GM23338 (cell line): ENCODE measurements at regions not wholly inside any gene's neighbourhood (a gene's known extent, or its start where the extent isn't known, plus 50 kb on each side); places are given as distances from the start of the nearest gene placed in this dataset.

ENCODE experiments used
- ATAC-seq: fragments of 200-7000 bp; cut with Tn5 transposase; 3 replicates; pipeline ENCODE4 v1.9.1; 2020
- DNase-seq: peaks from one replicate; pipeline ENCODE4 v3.0.0-alpha.2; 2015; ENCODE audit warnings: low spot score
- H2AFZ ChIP-seq: fragments of 200-600 bp; sonication (generic); 2 replicates; pipeline ENCODE4 v1.8.0; 2016; ENCODE audit warnings: antibody characterized with exemption, mild to moderate bottlenecking, moderate library complexity
- H3F3A ChIP-seq: fragments of 200-600 bp; sonication (generic); replicated peaks from 2 replicates; pipeline ENCODE4 v1.8.0; 2017; ENCODE audit warnings: antibody characterized with exemption, mixed run types, low read depth
- H3K27ac ChIP-seq: fragments of 200-600 bp; sonication (generic); 2 replicates; pipeline ENCODE4 v1.6.1; 2016; ENCODE audit warnings: low read depth
- H3K27me3 ChIP-seq: fragments of 200-600 bp; sonication (generic); 2 replicates; pipeline ENCODE4 v1.8.0; 2016; ENCODE audit warnings: mild to moderate bottlenecking, mixed run types, moderate library complexity; ENCODE audit not compliant: insufficient read depth
- H3K36me3 ChIP-seq: fragments of 200-600 bp; sonication (generic); 2 replicates; pipeline ENCODE4 v1.8.0; 2016; ENCODE audit warnings: mild to moderate bottlenecking; ENCODE audit not compliant: insufficient read depth
- H3K4me1 ChIP-seq: fragments of 200-600 bp; sonication (generic); 2 replicates; pipeline ENCODE4 v1.8.0; 2016; ENCODE audit warnings: mild to moderate bottlenecking, moderate library complexity; ENCODE audit not compliant: insufficient read depth
- H3K4me2 ChIP-seq: fragments of 200-600 bp; sonication (generic); 2 replicates; pipeline ENCODE4 v1.7.1; 2017; ENCODE audit warnings: mixed run types
- H3K4me3 ChIP-seq: fragments of 200-600 bp; sonication (generic); 2 replicates; pipeline ENCODE4 v1.6.1; 2016; ENCODE audit warnings: mixed run types
- H3K79me2 ChIP-seq: fragments of 200-600 bp; sonication (generic); replicated peaks from 2 replicates; pipeline ENCODE4 v1.8.0; 2017; ENCODE audit warnings: mild to moderate bottlenecking; ENCODE audit not compliant: insufficient read depth
- H3K9me2 ChIP-seq: fragments of 200-600 bp; sonication (generic); 2 replicates; pipeline ENCODE4 v1.8.0; 2017; ENCODE audit not compliant: insufficient read depth
- H4K20me1 ChIP-seq: fragments of 200-600 bp; sonication (generic); replicated peaks from 2 replicates; pipeline ENCODE4 v1.8.0; 2017; ENCODE audit warnings: mild to moderate bottlenecking; ENCODE audit not compliant: insufficient read depth
- H3K27ac Mint-ChIP-seq: 2 replicates; pipeline ENCODE4 v1.8.0; 2020; ENCODE audit warnings: inconsistent platforms, mild to moderate bottlenecking, moderate library complexity, mixed read lengths
- H3K27me3 Mint-ChIP-seq: 3 replicates; pipeline ENCODE4 v1.8.0; 2022; ENCODE audit warnings: low read depth, mild to moderate bottlenecking, moderate library complexity, mixed read lengths, inconsistent platforms; ENCODE audit not compliant: insufficient read depth, poor library complexity
- H3K36me3 Mint-ChIP-seq: 3 replicates; pipeline ENCODE4 v1.8.0; 2021; ENCODE audit warnings: low read depth, mild to moderate bottlenecking, inconsistent platforms, moderate library complexity, mixed read lengths
- H3K4me1 Mint-ChIP-seq: 3 replicates; pipeline ENCODE4 v1.8.0; 2020; ENCODE audit warnings: mild to moderate bottlenecking, inconsistent platforms, mixed read lengths
- H3K4me3 Mint-ChIP-seq: 3 replicates; pipeline ENCODE4 v1.8.0; 2021; ENCODE audit warnings: moderate library complexity, mild to moderate bottlenecking, inconsistent platforms, mixed read lengths
- H3K9me3 Mint-ChIP-seq: 3 replicates; pipeline ENCODE4 v1.8.0; 2020; ENCODE audit warnings: moderate library complexity, mild to moderate bottlenecking, inconsistent platforms, mixed read lengths
- EZH2phosphoT487 ChIP-seq: fragments of 200-600 bp; sonication (generic); IDR thresholded peaks from one replicate; pipeline ENCODE4 v1.8.1; 2018; ENCODE audit warnings: antibody characterized with exemption; ENCODE audit not compliant: unreplicated experiment
- JUNB ChIP-seq: IDR thresholded peaks from one replicate; pipeline ENCODE4 v1.6.1; 2016; ENCODE audit warnings: antibody characterized with exemption; ENCODE audit not compliant: unreplicated experiment
- STAT1 ChIP-seq: IDR thresholded peaks from one replicate; pipeline ENCODE4 v1.6.1; 2016; ENCODE audit warnings: antibody characterized with exemption; ENCODE audit not compliant: unreplicated experiment
- TF ChIP-seq, protein P1 (sequence below): fragments of 250-450 bp; sonication (Bioruptor Pico); IDR thresholded peaks from 2 replicates; pipeline ENCODE4 v1.5.0; 2020; ENCODE audit warnings: mild to moderate bottlenecking, moderate library complexity
- TF ChIP-seq, protein P2 (sequence below), 2 experiments: fragments of 200-600 bp in 1 of 2; sonication (generic) in 1 of 2; conservative IDR thresholded peaks; 2 replicates each; pipeline versions ENCODE4 v1.5.1 to v1.6.1; 2016 to 2017; ENCODE audit warnings: antibody characterized with exemption in 2 of 2, low read depth in 2 of 2, mild to moderate bottlenecking in 2 of 2, moderate library complexity in 1 of 2

DNA sequence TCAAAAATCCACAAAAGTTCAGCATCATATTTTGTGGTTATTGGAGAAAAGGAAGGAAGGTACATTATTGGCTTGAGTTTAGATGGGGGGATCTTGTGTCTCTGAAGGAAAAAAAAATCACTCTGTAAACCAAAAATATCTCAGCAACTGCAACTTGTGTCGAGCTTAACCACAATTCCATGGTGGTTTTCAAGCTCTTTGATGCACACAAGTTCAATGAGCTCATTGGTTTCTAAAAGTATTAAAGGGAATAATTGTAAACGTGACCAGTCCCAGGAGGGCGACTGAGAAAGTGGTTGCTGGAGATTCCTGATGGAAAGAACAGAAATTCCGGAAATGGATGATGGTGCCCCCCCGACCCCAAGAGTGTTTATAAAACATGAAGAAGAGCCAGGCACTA is 173.8 kb downstream of the PSAT1 start:
- H3K9me3 Mint-ChIP-seq = no peaks in the 10 kb centered on the region; the same call in 2 of the 3 replicates
- DNase-seq (no peak), ATAC-seq (no peak)
- H3K27me3 ChIP-seq = no peaks in the 10 kb centered on the region
- no peaks in the 10 kb centered on the region for H3K4me1 Mint-ChIP-seq
- H3K36me3 ChIP-seq = no peaks in the 10 kb centered on the region
- no peak overlapping the region for H2AFZ ChIP-seq
- H3K4me2 ChIP-seq = no peak overlapping the region
- no peaks in the 10 kb centered on the region for H4K20me1 ChIP-seq
- H3K27ac Mint-ChIP-seq = no peak overlapping the region
- H3K36me3 Mint-ChIP-seq = peaks cover 4% of the 10 kb centered on the region; the same call in 2 of the 3 replicates
- TF ChIP-seq EZH2phosphoT487 (no peak), STAT1 (no peak), JUNB (no peak)
- TF ChIP-seq, protein P1, sequence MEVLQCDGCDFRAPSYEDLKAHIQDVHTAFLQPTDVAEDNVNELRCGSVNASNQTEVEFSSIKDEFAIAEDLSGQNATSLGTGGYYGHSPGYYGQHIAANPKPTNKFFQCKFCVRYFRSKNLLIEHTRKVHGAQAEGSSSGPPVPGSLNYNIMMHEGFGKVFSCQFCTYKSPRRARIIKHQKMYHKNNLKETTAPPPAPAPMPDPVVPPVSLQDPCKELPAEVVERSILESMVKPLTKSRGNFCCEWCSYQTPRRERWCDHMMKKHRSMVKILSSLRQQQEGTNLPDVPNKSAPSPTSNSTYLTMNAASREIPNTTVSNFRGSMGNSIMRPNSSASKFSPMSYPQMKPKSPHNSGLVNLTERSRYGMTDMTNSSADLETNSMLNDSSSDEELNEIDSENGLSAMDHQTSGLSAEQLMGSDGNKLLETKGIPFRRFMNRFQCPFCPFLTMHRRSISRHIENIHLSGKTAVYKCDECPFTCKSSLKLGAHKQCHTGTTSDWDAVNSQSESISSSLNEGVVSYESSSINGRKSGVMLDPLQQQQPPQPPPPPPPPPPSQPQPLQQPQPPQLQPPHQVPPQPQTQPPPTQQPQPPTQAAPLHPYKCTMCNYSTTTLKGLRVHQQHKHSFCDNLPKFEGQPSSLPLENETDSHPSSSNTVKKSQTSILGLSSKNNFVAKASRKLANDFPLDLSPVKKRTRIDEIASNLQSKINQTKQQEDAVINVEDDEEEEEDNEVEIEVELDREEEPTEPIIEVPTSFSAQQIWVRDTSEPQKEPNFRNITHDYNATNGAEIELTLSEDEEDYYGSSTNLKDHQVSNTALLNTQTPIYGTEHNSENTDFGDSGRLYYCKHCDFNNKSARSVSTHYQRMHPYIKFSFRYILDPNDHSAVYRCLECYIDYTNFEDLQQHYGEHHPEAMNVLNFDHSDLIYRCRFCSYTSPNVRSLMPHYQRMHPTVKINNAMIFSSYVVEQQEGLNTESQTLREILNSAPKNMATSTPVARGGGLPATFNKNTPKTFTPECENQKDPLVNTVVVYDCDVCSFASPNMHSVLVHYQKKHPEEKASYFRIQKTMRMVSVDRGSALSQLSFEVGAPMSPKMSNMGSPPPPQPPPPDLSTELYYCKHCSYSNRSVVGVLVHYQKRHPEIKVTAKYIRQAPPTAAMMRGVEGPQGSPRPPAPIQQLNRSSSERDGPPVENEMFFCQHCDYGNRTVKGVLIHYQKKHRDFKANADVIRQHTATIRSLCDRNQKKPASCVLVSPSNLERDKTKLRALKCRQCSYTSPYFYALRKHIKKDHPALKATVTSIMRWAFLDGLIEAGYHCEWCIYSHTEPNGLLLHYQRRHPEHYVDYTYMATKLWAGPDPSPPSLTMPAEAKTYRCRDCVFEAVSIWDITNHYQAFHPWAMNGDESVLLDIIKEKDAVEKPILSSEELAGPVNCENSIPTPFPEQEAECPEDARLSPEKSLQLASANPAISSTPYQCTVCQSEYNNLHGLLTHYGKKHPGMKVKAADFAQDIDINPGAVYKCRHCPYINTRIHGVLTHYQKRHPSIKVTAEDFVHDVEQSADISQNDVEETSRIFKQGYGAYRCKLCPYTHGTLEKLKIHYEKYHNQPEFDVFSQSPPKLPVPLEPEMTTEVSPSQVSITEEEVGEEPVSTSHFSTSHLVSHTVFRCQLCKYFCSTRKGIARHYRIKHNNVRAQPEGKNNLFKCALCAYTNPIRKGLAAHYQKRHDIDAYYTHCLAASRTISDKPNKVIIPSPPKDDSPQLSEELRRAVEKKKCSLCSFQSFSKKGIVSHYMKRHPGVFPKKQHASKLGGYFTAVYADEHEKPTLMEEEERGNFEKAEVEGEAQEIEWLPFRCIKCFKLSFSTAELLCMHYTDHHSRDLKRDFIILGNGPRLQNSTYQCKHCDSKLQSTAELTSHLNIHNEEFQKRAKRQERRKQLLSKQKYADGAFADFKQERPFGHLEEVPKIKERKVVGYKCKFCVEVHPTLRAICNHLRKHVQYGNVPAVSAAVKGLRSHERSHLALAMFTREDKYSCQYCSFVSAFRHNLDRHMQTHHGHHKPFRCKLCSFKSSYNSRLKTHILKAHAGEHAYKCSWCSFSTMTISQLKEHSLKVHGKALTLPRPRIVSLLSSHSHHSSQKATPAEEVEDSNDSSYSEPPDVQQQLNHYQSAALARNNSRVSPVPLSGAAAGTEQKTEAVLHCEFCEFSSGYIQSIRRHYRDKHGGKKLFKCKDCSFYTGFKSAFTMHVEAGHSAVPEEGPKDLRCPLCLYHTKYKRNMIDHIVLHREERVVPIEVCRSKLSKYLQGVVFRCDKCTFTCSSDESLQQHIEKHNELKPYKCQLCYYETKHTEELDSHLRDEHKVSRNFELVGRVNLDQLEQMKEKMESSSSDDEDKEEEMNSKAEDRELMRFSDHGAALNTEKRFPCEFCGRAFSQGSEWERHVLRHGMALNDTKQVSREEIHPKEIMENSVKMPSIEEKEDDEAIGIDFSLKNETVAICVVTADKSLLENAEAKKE (CRISPR knock-in tag) = no peak
- TF ChIP-seq, protein P2, sequence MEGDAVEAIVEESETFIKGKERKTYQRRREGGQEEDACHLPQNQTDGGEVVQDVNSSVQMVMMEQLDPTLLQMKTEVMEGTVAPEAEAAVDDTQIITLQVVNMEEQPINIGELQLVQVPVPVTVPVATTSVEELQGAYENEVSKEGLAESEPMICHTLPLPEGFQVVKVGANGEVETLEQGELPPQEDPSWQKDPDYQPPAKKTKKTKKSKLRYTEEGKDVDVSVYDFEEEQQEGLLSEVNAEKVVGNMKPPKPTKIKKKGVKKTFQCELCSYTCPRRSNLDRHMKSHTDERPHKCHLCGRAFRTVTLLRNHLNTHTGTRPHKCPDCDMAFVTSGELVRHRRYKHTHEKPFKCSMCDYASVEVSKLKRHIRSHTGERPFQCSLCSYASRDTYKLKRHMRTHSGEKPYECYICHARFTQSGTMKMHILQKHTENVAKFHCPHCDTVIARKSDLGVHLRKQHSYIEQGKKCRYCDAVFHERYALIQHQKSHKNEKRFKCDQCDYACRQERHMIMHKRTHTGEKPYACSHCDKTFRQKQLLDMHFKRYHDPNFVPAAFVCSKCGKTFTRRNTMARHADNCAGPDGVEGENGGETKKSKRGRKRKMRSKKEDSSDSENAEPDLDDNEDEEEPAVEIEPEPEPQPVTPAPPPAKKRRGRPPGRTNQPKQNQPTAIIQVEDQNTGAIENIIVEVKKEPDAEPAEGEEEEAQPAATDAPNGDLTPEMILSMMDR (conservative IDR thresholded peaks at IDR 0.05; ENCODE audit: low read depth in 2 of 2) = no peak
- H3K27ac ChIP-seq = no peak overlapping the region
- no peaks in the 10 kb centered on the region for H3F3A ChIP-seq
- H3K9me2 ChIP-seq = no peaks in the 10 kb centered on the region
- H3K4me1 ChIP-seq = no peaks in the 10 kb centered on the region
- no peak overlapping the region for H3K4me3 Mint-ChIP-seq
- no peaks in the 10 kb centered on the region for H3K79me2 ChIP-seq
- H3K4me3 ChIP-seq = no peak overlapping the region
- peaks cover 2% of the 10 kb centered on the region for H3K27me3 Mint-ChIP-seq
